H9 (cell line): ENCODE measurements at regions not wholly inside any gene's neighbourhood (a gene's known extent, or its start where the extent isn't known, plus 50 kb on each side); places are given as distances from the start of the nearest gene placed in this dataset.

Experiments used
- DNase-seq: peaks from one replicate; pipeline ENCODE4 v3.0.0-alpha.2; 2017
- H2AFZ ChIP-seq: one replicate; pipeline ENCODE4 v1.6.1; 2013; ENCODE audit warnings: mild to moderate bottlenecking, low read length, control low read depth, moderate library complexity
- H2AK5ac ChIP-seq: 2 replicates; pipeline ENCODE4 v1.6.1; 2013; ENCODE audit warnings: low read length, control low read depth, mixed read lengths; ENCODE audit not compliant: insufficient read length
- H2BK120ac ChIP-seq: one replicate; pipeline ENCODE4 v1.6.1; 2013; ENCODE audit warnings: low read depth, mild to moderate bottlenecking, low read length, control low read depth, inconsistent platforms; ENCODE audit not compliant: poor library complexity, severe bottlenecking
- H2BK12ac ChIP-seq: 2 replicates; pipeline ENCODE4 v1.6.1; 2013; ENCODE audit warnings: low read length, control low read depth, mixed read lengths, low read depth; ENCODE audit not compliant: insufficient read length
- H2BK15ac ChIP-seq: 2 replicates; pipeline ENCODE4 v1.6.1; 2013; ENCODE audit warnings: low read depth, low read length, control low read depth
- H2BK20ac ChIP-seq: one replicate; pipeline ENCODE4 v1.6.1; 2013; ENCODE audit warnings: low read depth, mild to moderate bottlenecking, low read length, control low read depth, inconsistent platforms; ENCODE audit not compliant: poor library complexity, severe bottlenecking
- H2BK5ac ChIP-seq: 2 replicates; pipeline ENCODE4 v1.6.1; 2013; ENCODE audit warnings: low read length, control low read depth, mixed read lengths; ENCODE audit not compliant: insufficient read length
- H3K14ac ChIP-seq: 2 replicates; pipeline ENCODE4 v1.6.1; 2013; ENCODE audit warnings: low read length, control low read depth; ENCODE audit not compliant: insufficient read depth
- H3K18ac ChIP-seq: 2 replicates; pipeline ENCODE4 v1.6.1; 2013; ENCODE audit warnings: low read depth, mild to moderate bottlenecking, mixed read lengths, low read length, control low read depth; ENCODE audit not compliant: insufficient read length
- H3K23ac ChIP-seq: 2 replicates; pipeline ENCODE4 v1.6.1; 2013; ENCODE audit warnings: low read length, control low read depth, mixed read lengths, low read depth; ENCODE audit not compliant: insufficient read length
- H3K23me2 ChIP-seq: 2 replicates; pipeline ENCODE4 v1.6.1; 2013; ENCODE audit warnings: low read depth, mild to moderate bottlenecking, mixed read lengths, low read length, control low read depth; ENCODE audit not compliant: insufficient read length, poor library complexity, severe bottlenecking
- H3K27ac ChIP-seq: 2 replicates; pipeline ENCODE4 v1.5.1; 2013; ENCODE audit warnings: low read length, control low read depth, mixed read lengths, low read depth; ENCODE audit not compliant: insufficient read length
- H3K27me3 ChIP-seq: 2 replicates; pipeline ENCODE4 v1.6.1; 2013; ENCODE audit warnings: low read length, control low read depth, inconsistent platforms; ENCODE audit not compliant: insufficient read depth
- H3K4ac ChIP-seq: 2 replicates; pipeline ENCODE4 v1.6.1; 2013; ENCODE audit warnings: low read depth, mild to moderate bottlenecking, control low read depth, inconsistent platforms, low read length, moderate library complexity
- H3K4me1 ChIP-seq: 2 replicates; pipeline ENCODE4 v1.6.1; 2013; ENCODE audit warnings: low read length, control low read depth, inconsistent platforms; ENCODE audit not compliant: insufficient read depth
- H3K4me2 ChIP-seq: 2 replicates; pipeline ENCODE4 v1.6.1; 2013; ENCODE audit warnings: low read length, control low read depth, mixed read lengths; ENCODE audit not compliant: insufficient read length, insufficient read depth
- H3K56ac ChIP-seq: 2 replicates; pipeline ENCODE4 v1.6.1; 2013; ENCODE audit warnings: low read depth, mild to moderate bottlenecking, mixed read lengths, low read length, control low read depth; ENCODE audit not compliant: insufficient read length
- H3K79me1 ChIP-seq: 2 replicates; pipeline ENCODE4 v1.6.1; 2013; ENCODE audit warnings: low read depth, mild to moderate bottlenecking, moderate library complexity, low read length, control low read depth, inconsistent platforms; ENCODE audit not compliant: insufficient read depth, poor library complexity, severe bottlenecking
- H3K79me2 ChIP-seq: 2 replicates; pipeline ENCODE4 v1.6.1; 2013; ENCODE audit warnings: low read length, control low read depth, inconsistent platforms; ENCODE audit not compliant: insufficient read depth
- H3K9ac ChIP-seq: 2 replicates; pipeline ENCODE4 v1.6.1; 2013; ENCODE audit warnings: low read length, control low read depth, mixed read lengths; ENCODE audit not compliant: insufficient read length; ENCODE audit errors: extremely low read depth
- H3K9me3 ChIP-seq: one replicate; pipeline ENCODE4 v1.6.1; 2013; ENCODE audit warnings: low read depth, low read length, inconsistent platforms; ENCODE audit not compliant: control insufficient read depth
- H3T11ph ChIP-seq: one replicate; pipeline ENCODE4 v1.6.1; 2013; ENCODE audit warnings: mild to moderate bottlenecking, low read length, control low read depth, inconsistent platforms
- H4K20me1 ChIP-seq: one replicate; pipeline ENCODE4 v1.6.1; 2013; ENCODE audit not compliant: control insufficient read depth, insufficient read length, insufficient read depth
- H4K5ac ChIP-seq: 2 replicates; pipeline ENCODE4 v1.6.1; 2013; ENCODE audit warnings: low read depth, mild to moderate bottlenecking, mixed read lengths, low read length, control low read depth; ENCODE audit not compliant: insufficient read length
- H4K8ac ChIP-seq: replicated peaks from 2 replicates; pipeline ENCODE4 v1.6.1; 2013; ENCODE audit warnings: low read length, control low read depth, mixed read lengths, low read depth; ENCODE audit not compliant: insufficient read length
- H4K91ac ChIP-seq: 2 replicates; pipeline ENCODE4 v1.6.1; 2013; ENCODE audit warnings: low read depth, mild to moderate bottlenecking, moderate library complexity, mixed read lengths, low read length, control low read depth; ENCODE audit not compliant: insufficient read length
- H3K27ac Mint-ChIP-seq, 3 experiments: 2 replicates in 2 of 3; 3 replicates in 1 of 3; pipeline ENCODE4 v1.8.0; 2020 to 2021; ENCODE audit warnings: mixed read lengths in 3 of 3, mild to moderate bottlenecking in 1 of 3, moderate library complexity in 1 of 3
- H3K27me3 Mint-ChIP-seq: 2 replicates; pipeline ENCODE4 v1.8.0; 2021; ENCODE audit warnings: low read depth, mild to moderate bottlenecking, moderate library complexity, mixed read lengths
- H3K36me3 Mint-ChIP-seq, 3 experiments: 2 replicates in 2 of 3; 3 replicates in 1 of 3; pipeline ENCODE4 v1.8.0; 2020 to 2021; ENCODE audit warnings: low read depth in 3 of 3, mixed read lengths in 3 of 3; ENCODE audit not compliant: insufficient read depth in 1 of 3
- H3K4me1 Mint-ChIP-seq, 2 experiments: 2 replicates each; pipeline ENCODE4 v1.8.0; 2020; ENCODE audit warnings: mixed read lengths in 2 of 2
- H3K4me3 Mint-ChIP-seq, 2 experiments: 2 replicates in 1 of 2; 3 replicates in 1 of 2; pipeline ENCODE4 v1.8.0; 2020 to 2021; ENCODE audit warnings: mild to moderate bottlenecking in 2 of 2, mixed read lengths in 2 of 2, moderate library complexity in 1 of 2
- H3K9me3 Mint-ChIP-seq, 2 experiments: 2 replicates in 1 of 2; 3 replicates in 1 of 2; pipeline ENCODE4 v1.8.0; 2020; ENCODE audit warnings: mild to moderate bottlenecking in 2 of 2, mixed read lengths in 2 of 2, moderate library complexity in 1 of 2
- WGBS: extraction: QIAGEN DNeasy Blood & Tissue Kit; methylation state at CpG from one replicate; pipeline ENCODE4 v1.1.7; 2013; ENCODE audit warnings: missing lambda C conversion rate, low lambda C conversion rate, mixed read lengths; ENCODE audit not compliant: insufficient read length; ENCODE audit errors: extremely low coverage; 5-methylcytosine and 5-hydroxymethylcytosine counted together
- TF ChIP-seq, protein P1 (sequence below): fragments of 200-600 bp; sonication (generic); conservative IDR thresholded peaks from 3 replicates; pipeline ENCODE4 v1.8.0; 2021; ENCODE audit warnings: antibody characterized with exemption, mild to moderate bottlenecking

DNA sequence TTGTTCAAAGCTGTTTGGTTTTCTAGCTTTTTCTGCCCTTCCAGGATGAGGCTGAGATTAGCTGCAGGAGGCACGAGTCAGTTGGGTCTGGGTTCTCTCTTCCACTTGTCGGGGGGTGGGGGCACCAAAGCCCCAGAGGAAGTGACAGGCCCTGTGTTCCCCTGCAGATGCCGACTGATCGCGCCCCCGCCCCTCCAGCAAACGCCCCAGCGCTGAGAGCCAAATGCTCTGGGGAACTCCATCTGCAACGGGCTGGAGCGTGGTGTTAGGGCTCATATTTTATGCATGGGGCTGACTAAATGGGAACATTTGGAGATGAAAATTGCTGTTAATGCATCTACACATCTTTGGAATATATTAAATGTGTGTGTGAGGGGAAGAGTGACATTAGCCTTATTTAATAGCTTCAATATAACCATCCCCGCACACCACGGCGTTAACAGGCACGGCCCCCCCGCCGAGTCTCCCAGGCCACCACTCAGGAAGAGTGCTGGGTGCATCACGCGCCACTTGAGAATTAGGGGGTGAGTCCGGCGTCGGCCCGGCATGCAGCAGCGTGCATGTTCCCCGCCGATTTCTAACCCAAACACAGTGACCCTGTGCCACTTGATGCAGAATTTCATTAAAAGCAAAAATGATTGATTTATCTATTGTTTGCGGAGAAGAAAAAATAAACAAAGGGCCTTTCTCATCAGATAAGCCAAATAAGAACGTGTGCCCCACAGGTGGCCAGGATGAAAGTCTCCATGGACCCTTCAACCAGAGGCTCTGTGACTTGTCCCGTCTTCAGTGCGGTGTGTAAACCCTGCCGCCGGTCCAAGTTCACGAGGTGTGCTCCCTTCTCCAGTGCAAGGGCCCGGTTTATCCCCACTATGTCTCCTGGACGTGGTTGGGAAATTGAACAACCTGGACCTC lies 165.0 kb upstream of the RTL1 start:
- Histone ChIP-seq H3K9ac (no peak overlapping the region), H3K27ac (no peak overlapping the region)
- DNase-seq: peak; percentile 20

More for the DNA sequence above, 165.0 kb upstream of the RTL1 start:
- Histone ChIP-seq H3T11ph (no peak overlapping the region), H2BK20ac (no peak overlapping the region), H4K20me1 (no peaks in the 10 kb centered on the region), H3K18ac (no peak overlapping the region), H3K79me2 (no peaks in the 10 kb centered on the region), H3K14ac (no peak overlapping the region), H2BK15ac (no peak overlapping the region), H2BK120ac (no peak overlapping the region), H2AK5ac (no peak overlapping the region), H2BK5ac (no peak overlapping the region), H4K5ac (no peak overlapping the region), H3K4me1 (peaks cover 3% of the 10 kb centered on the region; the same call in 1 of the 2 replicates), H3K23me2 (no peaks in the 10 kb centered on the region), H3K56ac (no peak overlapping the region), H3K23ac (no peak overlapping the region), H4K8ac (no peak overlapping the region), H4K91ac (no peak overlapping the region), H3K27me3 (no peaks in the 10 kb centered on the region), H3K4me2 (no peak overlapping the region), H3K79me1 (no peaks in the 10 kb centered on the region), H3K9me3 (no peaks in the 10 kb centered on the region), H2BK12ac (no peak overlapping the region), H3K4ac (no peak overlapping the region), H2AFZ (no peak overlapping the region)
- no peak overlapping the region for H3K27ac Mint-ChIP-seq
- H3K9me3 Mint-ChIP-seq: peaks cover 0 to 3% of the 10 kb centered on the region in 2 experiments; a peak in 1 of 5 replicates
- no CpG with 5 or more reads among the region's 34 CpGs for WGBS
- TF ChIP-seq, protein P1, sequence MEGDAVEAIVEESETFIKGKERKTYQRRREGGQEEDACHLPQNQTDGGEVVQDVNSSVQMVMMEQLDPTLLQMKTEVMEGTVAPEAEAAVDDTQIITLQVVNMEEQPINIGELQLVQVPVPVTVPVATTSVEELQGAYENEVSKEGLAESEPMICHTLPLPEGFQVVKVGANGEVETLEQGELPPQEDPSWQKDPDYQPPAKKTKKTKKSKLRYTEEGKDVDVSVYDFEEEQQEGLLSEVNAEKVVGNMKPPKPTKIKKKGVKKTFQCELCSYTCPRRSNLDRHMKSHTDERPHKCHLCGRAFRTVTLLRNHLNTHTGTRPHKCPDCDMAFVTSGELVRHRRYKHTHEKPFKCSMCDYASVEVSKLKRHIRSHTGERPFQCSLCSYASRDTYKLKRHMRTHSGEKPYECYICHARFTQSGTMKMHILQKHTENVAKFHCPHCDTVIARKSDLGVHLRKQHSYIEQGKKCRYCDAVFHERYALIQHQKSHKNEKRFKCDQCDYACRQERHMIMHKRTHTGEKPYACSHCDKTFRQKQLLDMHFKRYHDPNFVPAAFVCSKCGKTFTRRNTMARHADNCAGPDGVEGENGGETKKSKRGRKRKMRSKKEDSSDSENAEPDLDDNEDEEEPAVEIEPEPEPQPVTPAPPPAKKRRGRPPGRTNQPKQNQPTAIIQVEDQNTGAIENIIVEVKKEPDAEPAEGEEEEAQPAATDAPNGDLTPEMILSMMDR: no peak
- H3K27me3 Mint-ChIP-seq: peaks cover 7% of the 10 kb centered on the region
- no peak overlapping the region; a peak in 1 of 5 replicates for H3K4me3 Mint-ChIP-seq
- H3K36me3 Mint-ChIP-seq: no peaks in the 10 kb centered on the region; a peak in 1 of 7 replicates
- H3K4me1 Mint-ChIP-seq: peaks cover 13 to 15% of the 10 kb centered on the region in 2 experiments
